NCI-H2081 treated with DMSO at 0.1 percent for 48 hours (cell line): ENCODE measurements at regions not wholly inside any gene's neighbourhood (a gene's known extent, or its start where the extent isn't known, plus 50 kb on each side); places are given as distances from the start of the nearest gene placed in this dataset.

Source experiments
- DNase-seq: peaks from one replicate; lab custom pipeline; 2025; lab: John Stamatoyannopoulos, UW

DNA sequence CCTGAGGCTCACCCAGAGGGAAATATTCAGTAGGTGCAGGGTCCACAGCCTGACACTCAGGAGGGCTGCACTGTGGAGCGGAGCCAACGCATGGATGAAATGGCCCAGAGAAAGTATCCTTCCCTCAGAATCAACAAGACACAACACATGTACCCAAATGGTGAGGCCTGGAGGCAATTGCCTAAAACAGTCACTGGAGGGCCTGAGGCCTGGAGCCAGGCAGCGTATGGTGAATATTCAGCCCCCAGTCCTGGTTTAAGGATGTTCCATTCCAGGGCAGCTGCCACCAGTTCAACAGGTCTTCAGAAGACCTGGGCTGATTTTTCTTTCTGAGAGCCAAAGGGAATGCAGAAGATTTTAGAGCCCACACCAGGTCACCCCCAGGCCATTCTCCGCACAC, 264.8 kb downstream of the INSC start:
- no peak for DNase-seq

DNA sequence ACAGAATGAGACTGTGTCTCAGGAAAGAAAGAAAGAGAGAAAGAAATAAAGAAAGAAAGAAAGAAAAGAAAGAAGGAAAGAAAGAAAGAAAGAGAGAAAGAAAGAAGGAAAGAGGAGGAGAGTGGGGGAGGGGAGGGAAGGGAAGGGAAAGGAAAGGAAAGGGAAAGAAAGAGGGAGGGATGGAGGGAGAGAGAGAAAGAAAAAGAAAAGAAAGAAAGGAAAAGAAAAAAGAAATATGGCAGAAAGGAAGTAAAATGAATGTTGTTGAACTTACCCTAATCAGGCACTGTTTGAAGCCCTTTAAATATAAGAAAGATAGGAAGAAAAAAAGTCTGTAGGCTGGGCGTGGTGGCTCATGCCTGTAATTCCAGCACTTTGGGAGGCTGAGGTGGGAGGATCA, 276.1 kb downstream of the INSC start:
- no peak for DNase-seq

DNA sequence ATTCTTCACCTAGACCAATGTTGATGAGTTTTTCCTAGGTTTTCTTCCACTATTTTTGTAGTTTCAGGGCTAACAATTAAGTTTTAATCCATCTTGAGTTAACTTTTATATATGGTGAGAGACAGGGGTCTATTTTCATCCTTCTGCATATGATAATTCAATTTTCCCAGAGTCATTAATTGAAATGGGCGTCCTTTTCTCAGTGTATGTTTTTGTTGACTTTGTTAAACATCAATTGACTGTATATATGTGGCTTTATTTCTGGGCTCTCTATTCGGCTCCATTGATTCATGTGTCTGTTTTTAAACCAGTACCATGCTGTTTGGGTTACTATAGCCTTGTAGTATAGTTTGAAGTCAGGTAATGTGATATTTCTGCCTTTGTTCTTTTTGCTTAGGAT, 282.1 kb downstream of the INSC start:
- no peak for DNase-seq

DNA sequence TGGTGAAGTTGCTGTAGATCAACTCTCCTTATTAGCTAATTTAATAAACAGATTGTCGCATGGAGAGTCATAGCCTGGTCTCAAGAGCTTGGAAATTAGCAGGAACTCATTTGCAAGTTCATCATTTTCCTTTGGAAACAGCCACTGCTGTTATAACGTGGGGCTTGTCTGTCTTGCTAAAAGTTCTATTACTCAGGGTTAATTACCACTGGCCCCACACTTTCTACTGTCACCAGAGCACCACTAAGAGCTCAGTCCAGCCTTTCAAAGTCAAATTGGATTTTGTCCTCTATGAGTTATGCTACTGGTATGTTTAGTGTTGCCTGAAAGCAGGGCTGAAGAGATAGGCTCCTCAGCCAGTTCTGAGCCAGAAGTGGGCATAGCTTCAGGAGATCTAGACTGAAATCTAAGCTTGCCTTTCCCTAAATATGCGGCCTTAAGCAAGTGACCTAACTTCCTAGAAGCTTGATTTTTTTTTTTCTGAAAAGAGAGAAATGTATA, 292.2 kb downstream of the INSC start:
- DNase-seq = no peak

DNA sequence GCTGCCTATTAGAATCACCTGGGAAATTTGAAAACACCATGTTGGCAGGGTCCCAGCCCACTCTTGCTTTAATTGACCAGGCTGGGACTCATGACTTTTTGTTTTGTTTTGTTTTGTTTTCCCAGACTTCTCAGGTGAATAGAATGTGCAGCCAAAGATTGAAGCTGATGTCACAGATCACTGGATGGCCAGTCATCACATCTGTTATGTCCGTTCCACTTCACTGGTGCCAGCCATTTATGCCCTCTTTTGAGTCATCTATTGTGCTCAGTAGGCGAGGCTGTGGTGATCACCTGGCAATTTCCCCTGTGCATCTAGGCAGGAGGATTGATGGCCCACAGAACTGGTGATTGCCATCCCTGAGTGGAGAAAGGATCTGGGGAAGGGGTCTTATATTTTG, 297.3 kb downstream of the INSC start:
- no peak for DNase-seq

DNA sequence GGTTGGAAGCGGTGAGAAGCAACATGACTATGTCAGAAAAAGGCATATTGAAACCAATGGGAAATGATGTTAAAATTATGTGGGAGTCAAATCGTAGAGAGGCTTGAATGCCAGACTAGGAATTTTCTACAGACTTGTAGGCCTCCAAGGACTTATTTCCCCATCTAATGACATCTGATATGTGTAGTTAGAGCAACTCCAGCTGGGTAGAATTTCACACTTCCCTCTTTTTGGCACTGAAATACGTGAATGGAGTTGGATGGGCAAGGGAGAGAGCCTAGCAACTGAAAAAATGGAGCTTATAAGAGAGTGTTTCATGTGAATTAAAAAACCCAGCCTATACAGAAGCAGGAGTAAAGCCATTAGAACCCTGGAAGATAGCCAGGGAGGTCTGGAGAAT, 304.2 kb downstream of the INSC start:
- no peak for DNase-seq

DNA sequence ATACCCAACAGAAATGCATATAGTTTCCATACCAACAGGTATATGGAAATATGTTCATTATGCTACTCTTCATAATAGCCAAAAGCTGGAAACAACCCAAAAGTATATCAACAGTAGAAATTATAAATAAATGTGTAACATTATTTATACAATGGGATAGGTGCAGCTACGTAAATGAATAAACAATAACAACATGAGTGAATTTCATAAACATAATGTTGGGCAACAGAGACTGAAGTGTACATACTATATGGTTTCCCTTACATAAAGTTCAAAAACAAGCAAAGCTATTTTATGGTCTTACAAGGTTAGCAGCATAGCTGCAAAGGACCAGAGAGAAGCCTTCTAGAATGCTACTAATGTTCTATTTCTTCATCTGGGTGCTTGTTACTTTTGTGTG, 305.0 kb downstream of the INSC start:
- DNase-seq = no peak

DNA sequence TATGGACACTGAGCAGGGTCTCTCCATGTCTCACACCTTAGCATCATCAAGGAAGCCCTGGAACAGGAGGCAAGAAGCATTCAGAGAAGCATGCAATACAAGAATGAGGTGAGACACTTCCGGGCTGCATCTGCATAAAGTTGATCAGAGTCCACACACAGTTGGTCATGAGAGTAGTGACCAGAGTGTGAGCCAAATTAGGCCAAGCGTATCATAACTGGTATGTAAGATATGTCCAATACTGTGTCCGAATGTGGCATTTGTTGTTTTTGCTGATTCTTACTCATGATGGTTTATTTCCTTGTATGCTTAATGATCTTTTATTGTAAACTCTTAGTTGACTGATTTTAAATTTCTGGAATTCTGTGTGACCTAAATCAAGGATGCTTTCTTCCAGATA, 315.7 kb downstream of the INSC start:
- DNase-seq = no peak

DNA sequence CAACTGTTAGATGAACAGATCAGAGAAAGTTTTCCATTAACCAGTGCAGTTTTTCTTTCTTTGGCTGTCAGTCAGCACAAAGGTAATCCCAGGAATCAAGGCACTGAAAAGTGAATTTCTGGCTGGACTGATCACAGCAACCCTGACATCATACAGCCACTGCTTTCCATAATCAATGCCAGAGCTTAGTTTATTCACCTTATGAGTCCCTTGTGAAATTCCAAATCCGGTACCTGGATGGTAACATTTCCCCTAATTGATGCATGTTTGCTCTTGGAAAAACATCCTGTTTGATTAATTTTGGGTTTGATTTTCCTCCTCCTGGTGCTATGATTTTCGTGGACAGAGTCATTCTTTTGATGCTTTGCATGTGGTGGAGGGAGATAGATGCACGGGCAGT, 319.8 kb downstream of the INSC start:
- DNase-seq = no peak

DNA sequence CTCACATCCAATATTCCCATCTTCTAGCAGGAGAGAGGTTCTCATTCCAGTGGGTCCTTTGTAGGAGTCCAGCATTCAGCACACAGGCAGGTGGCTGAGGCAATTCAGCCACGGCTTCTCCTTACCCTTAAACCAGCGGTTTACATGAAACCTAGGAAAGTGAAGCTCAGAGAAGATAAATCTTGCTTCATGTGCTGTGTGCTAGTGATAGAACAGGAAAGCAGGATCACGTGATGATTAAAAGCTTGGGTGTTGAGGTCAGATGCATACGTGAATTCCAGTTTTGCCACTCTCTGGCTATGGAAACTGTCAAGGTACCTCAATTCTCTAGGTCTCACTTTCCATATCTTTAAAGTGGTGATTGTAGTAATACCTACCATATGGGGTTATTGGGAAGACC, 331.6 kb downstream of the INSC start:
- DNase-seq = no peak

DNA sequence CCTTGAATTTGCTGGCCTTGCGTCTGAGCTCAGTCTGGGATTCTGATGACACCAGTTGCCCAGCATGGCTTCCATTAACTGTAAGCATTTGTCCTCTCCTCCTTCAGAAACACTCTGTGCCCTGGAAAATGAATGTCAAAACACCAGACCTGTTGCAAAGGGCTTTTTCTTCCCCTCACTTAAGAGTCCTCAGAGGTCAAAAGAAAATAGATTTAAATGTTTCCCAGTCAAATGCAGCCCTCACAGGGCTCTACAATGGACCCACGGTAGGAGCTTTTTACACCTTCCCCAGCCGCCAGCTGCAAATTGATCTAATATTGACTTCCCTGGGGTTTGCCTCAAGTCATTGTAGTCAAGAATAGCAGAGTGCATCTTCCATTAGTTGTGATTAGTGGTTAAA, 332.2 kb downstream of the INSC start:
- DNase-seq = no peak

DNA sequence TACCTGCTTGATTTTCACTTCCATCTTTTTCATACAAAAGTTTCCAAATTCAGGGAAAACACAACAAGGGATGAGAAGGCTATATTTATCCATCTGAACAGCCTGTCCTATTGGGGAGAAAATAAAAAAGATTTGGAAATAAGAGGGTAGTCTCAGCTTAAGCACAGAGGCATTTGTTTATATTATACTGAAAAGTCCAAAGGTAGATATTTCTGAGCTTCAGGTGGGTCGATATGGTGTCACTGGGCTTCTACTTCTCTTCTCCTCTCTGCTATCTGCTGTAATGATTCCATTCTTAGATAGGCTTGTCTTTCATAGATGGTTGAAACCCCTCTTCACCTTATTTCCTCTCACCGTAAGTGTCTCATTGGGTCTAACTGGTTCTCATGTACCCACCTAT, 337.0 kb downstream of the INSC start:
- no peak for DNase-seq

DNA sequence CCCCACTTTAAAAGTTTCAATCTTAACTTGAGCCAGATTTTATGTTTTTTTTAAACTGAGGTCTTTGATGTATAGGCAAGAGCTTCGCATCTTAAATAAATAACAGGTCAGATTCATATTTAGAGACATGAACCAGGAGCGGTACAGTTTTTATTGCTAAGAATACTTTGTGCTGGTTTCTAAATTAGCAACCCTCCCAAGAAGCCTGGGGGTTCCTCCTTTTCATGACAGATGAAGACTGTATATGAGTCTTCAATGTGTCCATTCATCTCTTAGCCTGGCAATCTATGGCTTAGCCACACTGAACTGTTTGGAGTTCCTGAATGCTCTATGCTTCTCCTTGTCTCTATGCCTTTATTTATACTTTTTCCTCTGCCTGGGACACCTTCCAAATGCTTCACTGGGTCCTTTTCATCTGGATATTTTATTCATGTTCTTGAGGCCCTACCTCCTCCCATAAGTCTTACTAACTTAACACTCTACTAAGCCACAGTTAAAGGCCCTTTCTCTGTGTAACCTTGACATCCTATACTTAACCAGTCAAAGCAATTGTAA, 338.6 kb downstream of the INSC start:
- DNase-seq = no peak

DNA sequence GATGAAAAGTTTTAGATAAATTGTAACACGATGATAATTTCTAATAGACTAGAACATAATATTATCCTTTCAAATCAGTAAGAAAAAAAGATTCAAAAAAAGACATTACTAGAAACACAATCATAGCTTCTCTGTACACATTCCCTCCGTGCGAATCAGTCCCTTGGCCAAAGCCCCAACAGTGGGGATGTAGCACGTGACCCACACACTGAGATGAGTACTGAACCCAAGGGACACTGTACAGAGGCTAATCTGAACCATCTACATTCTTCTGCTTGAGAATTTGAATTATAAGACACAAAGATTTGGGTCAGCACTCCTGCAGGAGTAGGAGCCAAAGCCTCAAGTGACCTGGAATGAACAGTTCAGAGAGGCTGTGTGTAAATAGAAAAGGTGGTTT, 353.7 kb downstream of the INSC start:
- no peak for DNase-seq

DNA sequence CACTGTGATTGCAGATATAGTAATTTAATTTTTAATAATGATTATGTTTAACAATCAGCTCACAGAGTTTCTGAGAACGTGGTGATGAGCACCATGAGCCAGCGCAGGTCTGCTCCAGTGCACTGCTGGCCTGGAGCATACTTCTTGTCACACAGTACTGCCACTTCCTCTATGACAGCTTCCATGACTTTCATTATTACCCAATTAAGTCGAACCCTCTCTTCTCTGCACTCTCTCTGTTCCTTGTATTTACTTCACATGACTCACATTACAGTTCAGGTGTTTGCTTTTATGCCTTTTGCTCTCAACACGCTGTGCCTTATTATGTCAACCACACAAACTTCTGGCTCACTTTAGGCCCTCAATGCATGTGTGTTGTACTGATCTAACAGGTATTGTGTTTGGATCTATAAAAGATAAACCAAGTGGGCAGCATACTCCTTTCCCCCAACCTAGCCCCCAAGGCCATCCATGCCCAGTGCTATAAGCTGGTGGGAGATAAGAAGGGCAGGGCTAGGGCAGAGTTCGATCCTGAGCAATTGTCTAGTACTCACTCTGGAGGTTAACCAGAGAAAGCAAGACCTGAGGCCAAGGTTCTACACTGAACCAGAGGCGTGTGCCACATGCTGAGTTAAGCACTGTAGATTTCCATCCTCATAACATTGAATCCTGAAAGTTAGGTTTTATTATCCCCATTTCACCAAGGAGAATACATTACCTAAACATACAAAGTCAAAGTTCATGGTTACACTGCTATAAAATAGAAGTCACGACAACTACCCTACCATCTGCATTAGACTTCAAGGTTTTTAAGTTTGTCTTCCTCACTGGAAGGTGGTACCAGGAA, 356.5 kb downstream of the INSC start:
- no peak for DNase-seq

DNA sequence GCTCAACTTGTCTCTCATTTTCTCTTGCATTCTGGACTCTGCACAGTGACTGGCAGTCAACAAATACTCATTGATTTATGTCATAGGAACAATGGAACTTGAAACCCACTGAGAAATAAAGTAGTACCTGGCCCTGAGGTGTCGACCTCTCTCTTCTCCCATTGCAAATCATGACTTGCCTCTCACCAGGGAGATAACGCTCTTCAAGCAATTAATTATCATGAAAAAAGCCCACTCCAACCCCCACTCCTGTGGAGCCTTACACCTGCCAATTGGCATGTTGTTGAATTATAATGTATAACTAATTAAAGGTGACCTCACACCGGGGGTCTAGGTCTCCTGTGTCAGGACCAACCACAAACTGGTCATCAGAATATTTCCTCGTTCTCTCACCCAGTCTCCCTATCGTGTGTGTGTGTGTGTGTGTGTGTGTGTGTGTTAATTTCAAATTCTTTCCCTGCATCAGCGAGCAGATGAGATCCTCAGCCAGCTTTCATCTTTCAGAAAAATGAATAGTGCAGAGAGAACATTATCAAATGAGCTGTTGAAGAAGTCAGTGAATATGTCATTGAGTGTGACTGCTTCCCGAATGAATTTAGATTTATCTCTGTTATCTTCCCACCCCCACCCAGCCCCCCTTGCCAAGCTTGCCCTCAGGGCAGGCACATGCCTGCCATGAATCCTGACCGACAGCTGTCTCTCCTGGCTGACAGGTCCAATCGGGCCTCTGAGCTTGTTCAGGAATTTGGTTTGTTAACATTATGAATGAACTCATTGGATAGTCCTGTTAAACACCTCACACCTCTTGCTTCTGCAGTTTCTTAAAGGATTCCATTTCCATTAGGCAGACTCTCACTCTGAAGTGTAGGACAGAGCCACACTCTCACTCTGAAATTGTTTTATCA, 357.4 kb downstream of the INSC start:
- DNase-seq = no peak

DNA sequence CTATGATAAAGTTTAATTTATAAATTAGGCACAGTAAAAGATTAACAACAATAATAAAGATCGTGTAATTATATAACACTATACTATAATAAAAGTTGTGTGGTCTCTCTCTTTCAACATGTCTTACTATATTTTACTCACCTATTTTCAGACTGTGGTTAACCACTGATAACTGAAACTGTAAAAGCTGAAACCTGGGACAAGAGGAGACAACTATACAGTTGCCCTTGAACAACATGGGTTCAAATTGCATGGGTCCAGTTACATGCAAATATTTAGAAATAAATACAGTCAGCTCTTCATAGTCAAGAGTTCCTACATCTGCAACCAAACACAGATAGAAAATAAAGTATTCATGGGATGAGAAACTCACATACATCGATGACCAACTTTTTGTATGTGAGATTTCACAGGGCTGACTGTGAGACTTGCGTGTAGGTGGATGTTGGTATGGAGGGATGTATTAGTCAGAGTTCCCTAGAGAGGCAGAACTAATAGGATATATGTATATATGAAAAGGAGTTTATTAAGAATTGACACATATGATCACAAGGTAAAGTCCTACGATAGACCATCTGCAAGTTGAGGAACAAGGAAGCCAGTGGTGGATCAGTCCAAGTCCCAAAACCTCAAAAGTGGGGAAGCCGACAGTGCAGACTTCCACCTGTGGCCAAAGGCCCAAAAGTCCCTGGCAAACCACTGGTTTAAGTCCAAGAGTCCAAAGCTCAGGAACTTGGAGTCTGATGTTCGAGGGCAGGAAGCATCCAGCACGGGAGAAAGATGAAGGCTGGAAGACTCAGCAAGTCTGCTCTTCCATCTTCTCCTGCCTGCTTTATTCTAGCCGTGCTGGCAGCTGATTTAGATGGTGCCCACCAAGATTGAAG, 359.5 kb downstream of the INSC start:
- DNase-seq = no peak

DNA sequence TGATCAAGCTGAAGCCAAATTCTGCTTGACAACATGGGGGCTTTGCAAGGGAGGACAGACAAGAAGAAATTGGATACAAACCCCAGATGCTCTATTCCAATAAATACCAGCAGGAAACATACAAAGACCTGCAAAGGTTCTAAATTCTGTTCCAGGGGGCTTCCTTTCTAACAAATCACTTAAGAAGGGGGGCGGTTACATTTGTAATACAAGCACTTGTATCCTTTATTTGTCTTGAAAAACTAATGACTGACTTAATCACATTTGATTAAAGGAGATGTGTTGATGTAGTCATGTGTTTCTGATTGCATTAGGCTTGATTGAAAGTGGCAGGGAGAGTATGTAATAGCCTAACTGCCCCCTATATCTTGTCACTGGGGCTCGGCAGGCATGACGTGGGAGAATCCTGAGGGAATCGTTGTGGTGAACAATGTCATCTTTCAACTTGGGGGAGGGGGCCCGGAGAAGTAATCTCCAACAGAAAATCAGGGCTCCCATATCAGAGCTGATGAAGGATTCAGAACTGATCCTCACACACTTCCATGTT, 361.7 kb downstream of the INSC start:
- DNase-seq = no peak

DNA sequence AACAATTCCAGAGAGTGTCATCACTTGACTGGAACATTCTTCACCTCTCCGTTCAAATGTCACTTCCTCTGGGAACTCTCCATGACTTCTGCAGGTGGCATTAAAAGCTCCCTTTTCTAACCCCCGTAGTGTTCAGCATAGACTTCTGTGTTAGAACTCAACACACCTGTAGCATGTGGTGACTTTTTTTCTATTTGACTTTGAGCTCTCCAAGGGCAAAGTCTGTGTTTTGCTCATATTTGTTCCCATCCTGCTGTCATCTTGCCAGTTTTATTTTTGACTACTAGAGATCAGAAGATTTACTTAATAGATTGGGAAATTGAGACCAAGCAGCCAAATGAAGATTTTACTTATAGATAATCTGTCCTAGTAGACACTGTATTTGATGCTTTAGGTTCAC, 367.1 kb downstream of the INSC start:
- DNase-seq = no peak

DNA sequence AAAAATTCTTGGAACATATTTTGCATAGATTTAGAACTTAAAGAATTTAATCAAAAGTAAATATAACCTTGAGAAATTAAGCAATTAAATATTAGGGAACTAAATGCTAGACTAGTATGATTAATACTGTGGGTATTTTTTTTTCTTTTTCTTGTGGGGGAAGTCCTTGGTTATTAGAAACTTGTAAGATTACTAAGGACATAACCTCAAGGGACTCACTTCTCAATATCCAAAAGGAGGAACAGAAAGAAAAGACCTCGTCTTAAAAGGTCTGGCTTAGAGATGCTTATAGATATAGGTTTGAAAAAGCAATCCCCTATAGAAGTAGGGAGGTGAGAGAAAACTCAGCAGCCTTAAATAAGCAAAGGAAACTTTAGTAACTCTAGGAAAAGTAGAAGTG, 368.5 kb downstream of the INSC start:
- no peak for DNase-seq

DNA sequence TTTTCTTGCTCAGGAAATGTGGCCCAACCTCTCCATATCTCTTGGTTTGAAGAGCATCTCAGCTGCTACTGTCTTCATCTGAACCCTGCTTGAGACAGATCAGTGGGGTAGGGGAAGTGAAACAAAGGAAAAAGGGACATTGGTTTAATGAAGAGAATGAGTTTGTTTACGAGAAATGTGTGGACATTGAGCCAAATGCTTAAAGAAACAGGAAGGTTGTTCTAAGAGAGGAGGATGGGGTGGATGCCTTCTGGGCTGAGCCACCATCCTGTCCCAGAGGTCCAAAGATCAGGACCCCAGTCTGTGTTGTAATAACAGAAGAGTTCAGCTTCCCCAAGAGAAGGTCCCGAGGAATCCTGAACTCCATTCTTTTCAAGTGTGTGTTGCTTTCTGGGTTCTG, 369.7 kb downstream of the INSC start:
- DNase-seq = no peak

DNA sequence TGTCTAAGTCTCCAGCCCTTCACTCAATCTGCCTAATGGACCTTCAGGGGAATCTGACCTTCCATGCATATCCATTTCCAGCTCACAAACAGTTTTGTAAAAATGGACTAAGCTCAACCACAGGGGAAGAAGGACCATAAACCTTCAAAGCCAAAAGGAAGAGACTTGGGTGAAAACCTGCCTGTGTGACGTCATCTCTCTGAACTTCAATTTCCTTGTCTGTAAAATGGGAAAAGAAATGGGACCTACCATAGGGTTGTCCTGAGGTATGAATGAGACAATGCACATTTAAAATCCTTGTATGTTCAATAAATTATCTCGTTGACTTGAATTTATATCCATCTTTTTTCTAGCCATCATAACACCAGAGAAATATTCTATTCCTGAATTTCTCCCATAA, 370.7 kb downstream of the INSC start:
- no peak for DNase-seq
